SKM-1 (cell line): ENCODE measurements at regions not wholly inside any gene's neighbourhood (a gene's known extent, or its start where the extent isn't known, plus 50 kb on each side); places are given as distances from the start of the nearest gene placed in this dataset.

Experiments used
- DNase-seq: peaks from one replicate; lab custom pipeline; 2025; ENCODE audit not compliant: unreplicated experiment; lab: John Stamatoyannopoulos, UW

GRCh38 chr3:72133329-72134011 is 348.5 kb upstream of the PROK2 start:
- no peak for DNase-seq

GRCh38 chr3:72131899-72132298 is 347.0 kb upstream of the PROK2 start:
- no peak for DNase-seq

- DNase-seq: no peak
Measured at GRCh38 chr3:72130565-72130964, 345.6 kb upstream of the PROK2 start.

- no peak for DNase-seq
Measured at GRCh38 chr3:72129501-72130094, 344.6 kb upstream of the PROK2 start.

- no peak for DNase-seq
Measured at GRCh38 chr3:72128921-72129320, 344.0 kb upstream of the PROK2 start.

- peak; percentile 37 for DNase-seq
Measured at GRCh38 chr3:72127844-72128243, 342.9 kb upstream of the PROK2 start.

- no peak for DNase-seq
Measured at GRCh38 chr3:72127224-72127612, 342.3 kb upstream of the PROK2 start.

GRCh38 chr3:72126441-72127223 is 341.7 kb upstream of the PROK2 start:
- no peak for DNase-seq

- no peak for DNase-seq
Measured at GRCh38 chr3:72123908-72124441, 339.0 kb upstream of the PROK2 start.

GRCh38 chr3:72120806-72121778 is 336.1 kb upstream of the PROK2 start:
- no peak for DNase-seq

- DNase-seq: no peak
Measured at GRCh38 chr3:72120039-72120438, 335.1 kb upstream of the PROK2 start.

GRCh38 chr3:72118628-72119027 is 333.7 kb upstream of the PROK2 start:
- DNase-seq: no peak

GRCh38 chr3:72116226-72116625 is 331.3 kb upstream of the PROK2 start:
- no peak for DNase-seq

GRCh38 chr3:72115307-72115706 is 330.4 kb upstream of the PROK2 start:
- DNase-seq: no peak

- no peak for DNase-seq
Measured at GRCh38 chr3:72114773-72115172, 329.8 kb upstream of the PROK2 start.

GRCh38 chr3:72113964-72114363 is 329.0 kb upstream of the PROK2 start:
- no peak for DNase-seq

- no peak for DNase-seq
Measured at GRCh38 chr3:72113564-72113963, 328.6 kb upstream of the PROK2 start.

GRCh38 chr3:72112435-72112834 is 327.5 kb upstream of the PROK2 start:
- no peak for DNase-seq

GRCh38 chr3:72111265-72112205 is 326.6 kb upstream of the PROK2 start:
- no peak for DNase-seq
